ENCODE measurements at regions not wholly inside any gene's neighbourhood (a gene's known extent, or its start where the extent isn't known, plus 50 kb on each side); places are given as distances from the start of the nearest gene placed in this dataset.

DNA sequence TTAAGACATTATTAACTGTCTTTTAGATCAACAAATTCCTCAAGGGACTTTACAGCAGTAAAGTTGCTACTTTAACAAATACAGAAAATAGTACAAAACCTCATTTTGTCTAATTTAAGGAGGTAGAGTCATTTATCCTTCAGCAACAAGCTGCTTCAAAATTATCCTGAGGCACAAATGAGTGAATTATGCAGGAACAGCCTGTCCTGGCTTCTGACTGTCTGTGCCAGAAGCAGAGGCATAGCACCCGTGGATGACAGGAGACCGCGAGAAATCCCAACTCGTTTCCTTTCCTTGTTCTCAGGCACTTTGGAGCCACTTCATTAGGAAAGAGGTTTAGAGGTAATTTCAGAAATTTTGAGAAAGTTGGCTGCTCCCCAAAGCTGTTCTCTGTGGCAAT lies 549.2 kb upstream of the BTBD3 start:
- H3K4me1 ChIP-seq (replicated peaks; ENCODE audit: insufficient read depth) = peaks cover 4% of the 10 kb centered on the region; the same call in 1 of the 2 replicates
- no peaks in the 10 kb centered on the region for H3K9me2 ChIP-seq (ENCODE audit: insufficient read depth)
- intact Hi-C loops (cut with micrococcal nuclease; ENCODE audit: unreplicated experiment) = no loop called here
- no peaks in the 10 kb centered on the region for H3K79me2 ChIP-seq (ENCODE audit: low read depth)
- no peaks in the 10 kb centered on the region for H4K20me1 ChIP-seq (ENCODE audit: insufficient read depth)
- no peak overlapping the region for H3K27ac ChIP-seq
- no peaks in the 10 kb centered on the region for H3K9me3 ChIP-seq (ENCODE audit: insufficient read depth, low read depth)
- peaks cover 4% of the 10 kb centered on the region; the same call in 1 of the 2 replicates for H3F3A ChIP-seq (ENCODE audit: insufficient read depth, low read depth)
- TF ChIP-seq, protein P1, sequence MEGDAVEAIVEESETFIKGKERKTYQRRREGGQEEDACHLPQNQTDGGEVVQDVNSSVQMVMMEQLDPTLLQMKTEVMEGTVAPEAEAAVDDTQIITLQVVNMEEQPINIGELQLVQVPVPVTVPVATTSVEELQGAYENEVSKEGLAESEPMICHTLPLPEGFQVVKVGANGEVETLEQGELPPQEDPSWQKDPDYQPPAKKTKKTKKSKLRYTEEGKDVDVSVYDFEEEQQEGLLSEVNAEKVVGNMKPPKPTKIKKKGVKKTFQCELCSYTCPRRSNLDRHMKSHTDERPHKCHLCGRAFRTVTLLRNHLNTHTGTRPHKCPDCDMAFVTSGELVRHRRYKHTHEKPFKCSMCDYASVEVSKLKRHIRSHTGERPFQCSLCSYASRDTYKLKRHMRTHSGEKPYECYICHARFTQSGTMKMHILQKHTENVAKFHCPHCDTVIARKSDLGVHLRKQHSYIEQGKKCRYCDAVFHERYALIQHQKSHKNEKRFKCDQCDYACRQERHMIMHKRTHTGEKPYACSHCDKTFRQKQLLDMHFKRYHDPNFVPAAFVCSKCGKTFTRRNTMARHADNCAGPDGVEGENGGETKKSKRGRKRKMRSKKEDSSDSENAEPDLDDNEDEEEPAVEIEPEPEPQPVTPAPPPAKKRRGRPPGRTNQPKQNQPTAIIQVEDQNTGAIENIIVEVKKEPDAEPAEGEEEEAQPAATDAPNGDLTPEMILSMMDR (conservative IDR thresholded peaks at IDR 0.05) = no peak
- no peak for TF ChIP-seq EZH2 (IDR thresholded peaks at IDR 0.05; ENCODE audit: low read depth)
- ChIA-PET CTCF (no interaction called here), POLR2A (ENCODE audit: unreplicated experiment) (no interaction called here)
- DNase-seq = no peak
- BruUV-seq (replicated peaks) = no TSS peak
- no peak overlapping the region for H3K4me2 ChIP-seq
- H3K4me3 ChIP-seq = no peak overlapping the region
- H3K27me3 ChIP-seq (ENCODE audit: insufficient read depth, low read depth) = no peaks in the 10 kb centered on the region
- no peaks in the 10 kb centered on the region for H3K36me3 ChIP-seq (ENCODE audit: low read depth)
- H2AFZ ChIP-seq = no peak overlapping the region

GRCh38 chr20:11368965-11369711 lies 548.6 kb upstream of the BTBD3 start:
- ChIA-PET POLR2A (ENCODE audit: unreplicated experiment) (no interaction called here), CTCF (no interaction called here)
- Histone ChIP-seq H3K4me1 (replicated peaks; ENCODE audit: insufficient read depth) (no peaks in the 10 kb centered on the region), H3K79me2 (ENCODE audit: low read depth) (no peaks in the 10 kb centered on the region), H3K36me3 (ENCODE audit: low read depth) (no peaks in the 10 kb centered on the region), H2AFZ (no peak overlapping the region), H3K27me3 (ENCODE audit: insufficient read depth, low read depth) (no peaks in the 10 kb centered on the region), H3K4me3 (no peak overlapping the region), H3K27ac (no peak overlapping the region), H4K20me1 (ENCODE audit: insufficient read depth) (no peaks in the 10 kb centered on the region), H3K9me3 (ENCODE audit: insufficient read depth, low read depth) (no peaks in the 10 kb centered on the region), H3K4me2 (no peak overlapping the region), H3K9me2 (ENCODE audit: insufficient read depth) (no peaks in the 10 kb centered on the region), H3F3A (ENCODE audit: insufficient read depth, low read depth) (peaks cover 4% of the 10 kb centered on the region; the same call in 1 of the 2 replicates)
- intact Hi-C loops (cut with micrococcal nuclease; ENCODE audit: unreplicated experiment) = no loop called here
- no TSS peak for BruUV-seq (replicated peaks)
- DNase-seq = no peak
- TF ChIP-seq EZH2 (IDR thresholded peaks at IDR 0.05; ENCODE audit: low read depth) = no peak
- TF ChIP-seq, protein P1 (conservative IDR thresholded peaks at IDR 0.05) = no peak

DNA sequence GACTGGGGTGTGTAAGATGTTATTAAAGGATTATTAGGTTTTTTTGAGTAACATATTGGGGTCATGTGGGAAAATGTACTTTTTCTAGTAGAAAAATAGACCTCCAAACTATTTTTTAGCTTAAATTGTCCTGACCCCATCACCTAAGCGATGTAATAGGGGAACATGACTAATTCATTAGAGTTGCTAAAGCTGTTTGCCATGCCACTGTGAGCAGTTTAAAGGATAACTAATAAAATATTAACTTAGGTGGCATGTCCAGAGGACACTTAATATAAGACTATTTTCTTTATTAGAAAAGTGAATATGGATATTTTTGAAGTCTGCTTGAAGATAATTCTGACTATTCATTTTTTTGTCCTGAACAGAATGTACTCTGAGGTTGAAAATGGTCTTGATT lies 545.9 kb upstream of the BTBD3 start:
- no peaks in the 10 kb centered on the region for H3K36me3 ChIP-seq (ENCODE audit: low read depth)
- no peak overlapping the region for H3K27ac ChIP-seq
- no peak overlapping the region for H3K4me2 ChIP-seq
- TF ChIP-seq, protein P1 (conservative IDR thresholded peaks at IDR 0.05) = no peak
- no peak for TF ChIP-seq EZH2 (IDR thresholded peaks at IDR 0.05; ENCODE audit: low read depth)
- H3K9me3 ChIP-seq (ENCODE audit: insufficient read depth, low read depth) = no peaks in the 10 kb centered on the region
- no peak overlapping the region for H3K4me3 ChIP-seq
- CTCF ChIA-PET = no interaction called here
- no peaks in the 10 kb centered on the region for H3K79me2 ChIP-seq (ENCODE audit: low read depth)
- intact Hi-C loops (cut with micrococcal nuclease; ENCODE audit: unreplicated experiment) = no loop called here
- H2AFZ ChIP-seq = no peak overlapping the region
- DNase-seq = no peak
- no peaks in the 10 kb centered on the region for H4K20me1 ChIP-seq (ENCODE audit: insufficient read depth)
- H3K4me1 ChIP-seq (replicated peaks; ENCODE audit: insufficient read depth) = peaks cover 16% of the 10 kb centered on the region
- H3K9me2 ChIP-seq (ENCODE audit: insufficient read depth) = no peaks in the 10 kb centered on the region
- POLR2A ChIA-PET (ENCODE audit: unreplicated experiment) = no interaction called here
- no TSS peak for BruUV-seq (replicated peaks)
- peaks cover 4% of the 10 kb centered on the region; the same call in 1 of the 2 replicates for H3F3A ChIP-seq (ENCODE audit: insufficient read depth, low read depth)
- no peaks in the 10 kb centered on the region for H3K27me3 ChIP-seq (ENCODE audit: insufficient read depth, low read depth)
